Right hindlimb (tissue), 1 donor: ENCODE measurements at regions not wholly inside any gene's neighbourhood (a gene's known extent, or its start where the extent isn't known, plus 50 kb on each side); places are given as distances from the start of the nearest gene placed in this dataset.
"Not testable (repeated sequence)": the region's sequence is repeated elsewhere in the genome, so short reads cannot be mapped to it uniquely, and the experiment has no call there.

ENCODE experiments used
- DNase-seq: peaks from one replicate; pipeline ENCODE4 v3.0.0-alpha.2; 2018

GRCh38 chr6:4725136-4725760 is 51.0 kb upstream of the CDYL start:
- not testable (repeated sequence) for DNase-seq

GRCh38 chr6:4724727-4725126 is 51.5 kb upstream of the CDYL start:
- DNase-seq: not testable (repeated sequence)

- DNase-seq: no peak
Observed at GRCh38 chr6:4723383-4723782, 52.8 kb upstream of the CDYL start.

- not testable (repeated sequence) for DNase-seq
Observed at GRCh38 chr6:4721368-4721767, 54.8 kb upstream of the CDYL start.

- no peak for DNase-seq
Observed at GRCh38 chr6:4719491-4719890, 56.7 kb upstream of the CDYL start.

GRCh38 chr6:4717856-4718255 is 58.3 kb upstream of the CDYL start:
- DNase-seq: no peak

- no peak for DNase-seq
Observed at GRCh38 chr6:4717124-4717523, 59.1 kb upstream of the CDYL start.

- DNase-seq: no peak
Observed at GRCh38 chr6:4714961-4715501, 61.2 kb upstream of the CDYL start.

GRCh38 chr6:4712291-4712690 is 63.9 kb upstream of the CDYL start:
- no peak for DNase-seq

- DNase-seq: no peak
Observed at GRCh38 chr6:4707011-4707410, 69.2 kb upstream of the CDYL start.

GRCh38 chr6:4705809-4706208 is 70.4 kb upstream of the CDYL start:
- no peak for DNase-seq

- no peak for DNase-seq
Observed at GRCh38 chr6:4703382-4703781, 72.8 kb upstream of the CDYL start.

- DNase-seq: no peak
Observed at GRCh38 chr6:4698901-4699659, 77.1 kb upstream of the CDYL start.

GRCh38 chr6:4693173-4693970 is 82.8 kb upstream of the CDYL start:
- DNase-seq: no peak

GRCh38 chr6:4692664-4693063 is 83.5 kb upstream of the CDYL start:
- DNase-seq: no peak

- DNase-seq: no peak
Observed at GRCh38 chr6:4687989-4688947, 87.9 kb upstream of the CDYL start.

GRCh38 chr6:4687656-4687988 is 88.6 kb upstream of the CDYL start:
- DNase-seq: no peak

GRCh38 chr6:4682431-4683097 is 93.6 kb upstream of the CDYL start:
- DNase-seq: no peak

- no peak for DNase-seq
Observed at GRCh38 chr6:4678506-4679300, 97.5 kb upstream of the CDYL start.

GRCh38 chr6:4677751-4678065 is 98.5 kb upstream of the CDYL start:
- DNase-seq: no peak
